ENCODE measurements at regions not wholly inside any gene's neighbourhood (a gene's known extent, or its start where the extent isn't known, plus 50 kb on each side); places are given as distances from the start of the nearest gene placed in this dataset.

- H3K36me3 ChIP-seq (ENCODE audit: control insufficient read depth in 1 of 2, insufficient read depth in 2 of 2, low read length in 2 of 2) = no peaks in the 10 kb centered on the region
- H3K9me2 ChIP-seq (ENCODE audit: insufficient read depth) = no peaks in the 10 kb centered on the region
- H3K27me3 ChIP-seq (ENCODE audit: insufficient read depth, low read length) = no peaks in the 10 kb centered on the region
- intact Hi-C loops (cut with micrococcal nuclease) = no loop called here
- H3K4me3 ChIP-seq (replicated peaks in 1 of 2; ENCODE audit: low read depth in 1 of 2, low read length in 2 of 2) = no peak overlapping the region
- no peak for DNase-seq (ENCODE audit: low read depth, low spot score)
- no TSS peak for BruUV-seq (replicated peaks)
- ChIA-PET CTCF (no interaction called here), RAD21 (ENCODE audit: low non-redundant PET in 1 of 2, low total read pairs in 2 of 2, uncharacterized antibody in 2 of 2, unreplicated experiment in 2 of 2) (no interaction called here), POLR2A (no interaction called here)
- TF ChIP-seq EZH2phosphoT487 (IDR thresholded peaks at IDR 0.05; ENCODE audit: borderline replicate concordance) (no peak), JUND (IDR thresholded peaks at IDR 0.05) (no peak), YY1 (IDR thresholded peaks at IDR 0.05; ENCODE audit: extremely low read depth, insufficient replicate concordance, low read depth, low read length) (no peak), POLR2A (IDR thresholded peaks at IDR 0.05; ENCODE audit: borderline replicate concordance, extremely low read depth, insufficient read depth, insufficient read length) (no peak), CTCF (IDR thresholded peaks at IDR 0.05 in 2 of 3, conservative IDR thresholded peaks at IDR 0.05 in 1 of 3; ENCODE audit: borderline replicate concordance in 1 of 3, insufficient read depth in 1 of 3, low read depth in 2 of 3, low read length in 2 of 3) (no peak), EGR1 (IDR thresholded peaks at IDR 0.05; ENCODE audit: low read depth) (no peak), SP1 (IDR thresholded peaks at IDR 0.05; ENCODE audit: low read depth) (no peak), REST (IDR thresholded peaks at IDR 0.05; ENCODE audit: low read depth) (no peak), CBX3 (IDR thresholded peaks at IDR 0.05; ENCODE audit: low read depth) (no peak), ZNF274 (IDR thresholded peaks at IDR 0.05; ENCODE audit: low read depth, low read length) (no peak), MAX (IDR thresholded peaks at IDR 0.05) (no peak), RAD21 (IDR thresholded peaks at IDR 0.05; ENCODE audit: low read depth) (no peak), SIN3A (IDR thresholded peaks at IDR 0.05; ENCODE audit: low read depth) (no peak)
- no peaks in the 10 kb centered on the region for H3K4me1 ChIP-seq (ENCODE audit: control insufficient read depth in 1 of 2, insufficient read depth in 2 of 2, low read length in 2 of 2)
- no peaks in the 10 kb centered on the region for H3K79me2 ChIP-seq (ENCODE audit: insufficient read depth, low read length)
- no peak overlapping the region for H3K4me2 ChIP-seq (ENCODE audit: low read length)
- H3K9me3 ChIP-seq (ENCODE audit: control insufficient read depth in 1 of 2, insufficient read depth in 1 of 2, low read depth in 1 of 2, low read length in 2 of 2) = no peaks in the 10 kb centered on the region
- no peak overlapping the region for H2AFZ ChIP-seq (ENCODE audit: low read depth, low read length, poor library complexity, severe bottlenecking)
- H3K27ac ChIP-seq (ENCODE audit: low read depth, low read length) = no peak overlapping the region
- ATAC-seq = no peak
- no peaks in the 10 kb centered on the region for H4K20me1 ChIP-seq (ENCODE audit: insufficient read depth)
- H3K9ac ChIP-seq (ENCODE audit: low read length) = no peak overlapping the region
Measured at GRCh38 chr7:112579388-112579787, 98.6 kb downstream of the LSMEM1 start.
